ENCODE measurements at regions not wholly inside any gene's neighbourhood (a gene's known extent, or its start where the extent isn't known, plus 50 kb on each side); places are given as distances from the start of the nearest gene placed in this dataset.

DNA sequence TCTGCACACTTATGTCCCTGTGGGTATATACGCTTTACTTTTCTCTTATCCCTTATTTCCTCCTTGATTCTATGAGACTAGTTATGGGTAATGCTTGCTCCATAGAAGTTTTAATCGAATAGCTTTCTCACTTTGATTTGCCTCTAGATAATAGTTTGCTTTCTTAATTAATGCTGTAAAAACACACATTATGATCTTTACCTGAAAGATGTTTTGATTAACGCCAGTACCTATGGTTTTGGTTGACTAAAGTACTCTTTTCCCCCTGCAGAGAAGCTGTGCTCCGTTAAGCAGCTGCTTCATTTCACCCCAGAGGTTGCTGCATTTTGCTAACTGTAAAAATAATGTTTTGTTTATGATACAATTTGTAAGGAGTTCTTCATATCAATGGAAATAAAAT lies 362.3 kb downstream of the FLRT2 start:
- H3K4me3 ChIP-seq (ENCODE audit: low read depth, low read length), result no peak overlapping the region
- no peak for DNase-seq (ENCODE audit: low read depth)
- TF ChIP-seq, protein P1, sequence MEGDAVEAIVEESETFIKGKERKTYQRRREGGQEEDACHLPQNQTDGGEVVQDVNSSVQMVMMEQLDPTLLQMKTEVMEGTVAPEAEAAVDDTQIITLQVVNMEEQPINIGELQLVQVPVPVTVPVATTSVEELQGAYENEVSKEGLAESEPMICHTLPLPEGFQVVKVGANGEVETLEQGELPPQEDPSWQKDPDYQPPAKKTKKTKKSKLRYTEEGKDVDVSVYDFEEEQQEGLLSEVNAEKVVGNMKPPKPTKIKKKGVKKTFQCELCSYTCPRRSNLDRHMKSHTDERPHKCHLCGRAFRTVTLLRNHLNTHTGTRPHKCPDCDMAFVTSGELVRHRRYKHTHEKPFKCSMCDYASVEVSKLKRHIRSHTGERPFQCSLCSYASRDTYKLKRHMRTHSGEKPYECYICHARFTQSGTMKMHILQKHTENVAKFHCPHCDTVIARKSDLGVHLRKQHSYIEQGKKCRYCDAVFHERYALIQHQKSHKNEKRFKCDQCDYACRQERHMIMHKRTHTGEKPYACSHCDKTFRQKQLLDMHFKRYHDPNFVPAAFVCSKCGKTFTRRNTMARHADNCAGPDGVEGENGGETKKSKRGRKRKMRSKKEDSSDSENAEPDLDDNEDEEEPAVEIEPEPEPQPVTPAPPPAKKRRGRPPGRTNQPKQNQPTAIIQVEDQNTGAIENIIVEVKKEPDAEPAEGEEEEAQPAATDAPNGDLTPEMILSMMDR (IDR thresholded peaks at IDR 0.05; ENCODE audit: insufficient read depth, low read length), result no peak

DNA sequence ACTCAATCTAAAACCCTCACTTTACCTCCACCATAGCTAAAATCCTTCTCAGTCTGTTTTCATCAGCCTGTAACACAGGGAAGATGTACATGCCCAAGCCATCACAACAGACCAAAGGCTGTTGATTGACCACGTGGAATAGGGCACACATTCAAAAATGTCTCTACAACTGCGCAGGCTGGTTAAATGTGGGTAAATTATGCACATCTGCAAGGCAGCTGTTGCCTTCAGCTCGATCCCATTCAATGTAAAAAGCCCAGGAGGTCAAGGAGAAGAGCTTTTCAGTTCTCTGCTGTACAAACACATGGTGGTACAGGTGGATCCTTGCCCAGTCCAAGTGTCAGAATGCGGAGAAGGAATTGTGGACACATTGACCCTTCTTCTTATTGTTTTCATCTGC lies 354.0 kb downstream of the FLRT2 start:
- no peak overlapping the region for H3K4me3 ChIP-seq (ENCODE audit: low read depth, low read length)
- TF ChIP-seq, protein P1 (IDR thresholded peaks at IDR 0.05; ENCODE audit: insufficient read depth, low read length), result no peak
- DNase-seq (ENCODE audit: low read depth), result no peak

DNA sequence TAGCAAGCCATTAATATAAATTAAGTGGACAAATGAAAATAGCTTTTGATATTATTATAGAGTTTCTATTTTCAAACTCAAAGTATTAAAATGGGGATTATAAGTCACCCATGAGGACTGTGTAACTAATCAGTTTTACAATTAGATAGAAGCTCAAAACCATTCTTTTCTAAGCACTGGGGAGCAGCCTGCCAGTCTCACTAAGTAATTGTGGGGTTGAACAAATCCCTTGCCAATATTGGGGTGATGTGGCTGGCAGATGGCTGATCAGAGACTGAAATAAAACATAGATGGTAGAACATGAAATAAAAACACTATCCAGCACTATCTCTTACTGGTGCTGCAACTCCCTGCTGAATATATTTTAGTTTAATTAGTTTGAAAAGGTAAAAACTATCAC lies 353.2 kb downstream of the FLRT2 start:
- no peak for DNase-seq (ENCODE audit: low read depth)
- TF ChIP-seq, protein P1 (IDR thresholded peaks at IDR 0.05; ENCODE audit: insufficient read depth, low read length), result no peak
- H3K4me3 ChIP-seq (ENCODE audit: low read depth, low read length), result no peak overlapping the region

DNA sequence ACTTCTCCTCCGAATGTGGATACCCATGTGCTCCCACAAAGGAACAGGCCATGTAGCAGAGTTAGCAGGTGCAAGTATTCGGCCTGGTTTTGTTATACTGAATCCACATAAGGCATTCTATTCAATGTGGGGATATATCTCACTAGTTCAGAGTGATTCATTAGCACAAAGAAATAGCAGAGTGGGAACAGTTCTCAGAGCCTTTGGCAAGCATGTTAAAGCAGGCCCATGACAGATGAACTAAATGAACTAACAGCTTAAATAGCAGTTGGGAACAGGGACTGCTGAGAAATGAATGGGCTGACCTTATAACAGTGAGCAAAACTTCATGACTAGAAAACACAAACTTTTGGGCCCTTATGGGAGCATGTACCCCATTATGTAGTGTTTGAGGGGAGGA lies 352.0 kb downstream of the FLRT2 start:
- TF ChIP-seq, protein P1 (IDR thresholded peaks at IDR 0.05; ENCODE audit: insufficient read depth, low read length), result no peak
- H3K4me3 ChIP-seq (ENCODE audit: low read depth, low read length), result no peak overlapping the region
- DNase-seq (ENCODE audit: low read depth), result no peak

- TF ChIP-seq, protein P1 (IDR thresholded peaks at IDR 0.05; ENCODE audit: insufficient read depth, low read length), result no peak
- no peak for DNase-seq (ENCODE audit: low read depth)
- no peak overlapping the region for H3K4me3 ChIP-seq (ENCODE audit: low read depth, low read length)
Observed at GRCh38 chr14:85878874-85879273, 348.9 kb downstream of the FLRT2 start.

DNA sequence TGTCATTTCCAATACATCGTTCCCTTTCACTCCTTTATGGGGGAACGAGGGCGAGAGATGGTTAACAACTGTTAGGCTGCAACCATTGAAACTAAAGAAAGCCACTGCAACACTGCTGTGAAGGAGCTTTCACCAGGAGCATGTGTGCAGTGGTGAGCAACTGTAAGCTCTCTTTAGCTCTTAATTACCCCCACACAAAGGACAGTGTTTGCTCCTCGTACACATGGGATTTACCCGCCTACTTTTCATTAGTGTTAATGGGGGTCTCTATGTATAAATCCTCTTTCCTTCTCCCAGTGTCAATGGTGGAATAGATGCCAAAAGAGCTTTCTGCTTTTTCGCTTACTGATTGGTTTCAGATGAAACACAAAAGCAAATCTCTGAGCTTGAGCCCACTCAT lies 343.1 kb downstream of the FLRT2 start:
- TF ChIP-seq, protein P1 (IDR thresholded peaks at IDR 0.05; ENCODE audit: insufficient read depth, low read length), result no peak
- no peak overlapping the region for H3K4me3 ChIP-seq (ENCODE audit: low read depth, low read length)
- DNase-seq (ENCODE audit: low read depth), result no peak

DNA sequence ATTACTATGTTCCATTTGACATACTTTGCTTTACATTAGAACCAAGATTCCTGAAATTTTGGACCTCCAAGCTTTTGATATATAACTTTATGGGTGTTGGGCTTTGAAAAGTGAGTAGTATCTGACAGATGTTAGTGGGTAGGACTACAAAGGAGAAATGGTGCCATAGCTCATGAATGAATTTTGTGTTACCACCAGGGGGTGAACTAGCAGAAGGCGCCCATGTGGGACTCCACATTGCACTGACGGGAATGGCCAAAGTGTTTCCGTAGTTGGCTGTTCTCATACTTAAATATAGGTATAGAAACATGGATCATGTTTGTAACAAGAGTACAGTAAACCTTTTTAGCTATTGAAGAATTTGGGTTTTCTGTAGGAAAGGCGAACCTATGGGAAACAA lies 337.5 kb downstream of the FLRT2 start:
- DNase-seq (ENCODE audit: low read depth), result no peak
- TF ChIP-seq, protein P1 (IDR thresholded peaks at IDR 0.05; ENCODE audit: insufficient read depth, low read length), result no peak
- no peak overlapping the region for H3K4me3 ChIP-seq (ENCODE audit: low read depth, low read length)
